ENCODE measurements at regions not wholly inside any gene's neighbourhood (a gene's known extent, or its start where the extent isn't known, plus 50 kb on each side); places are given as distances from the start of the nearest gene placed in this dataset.

DNA sequence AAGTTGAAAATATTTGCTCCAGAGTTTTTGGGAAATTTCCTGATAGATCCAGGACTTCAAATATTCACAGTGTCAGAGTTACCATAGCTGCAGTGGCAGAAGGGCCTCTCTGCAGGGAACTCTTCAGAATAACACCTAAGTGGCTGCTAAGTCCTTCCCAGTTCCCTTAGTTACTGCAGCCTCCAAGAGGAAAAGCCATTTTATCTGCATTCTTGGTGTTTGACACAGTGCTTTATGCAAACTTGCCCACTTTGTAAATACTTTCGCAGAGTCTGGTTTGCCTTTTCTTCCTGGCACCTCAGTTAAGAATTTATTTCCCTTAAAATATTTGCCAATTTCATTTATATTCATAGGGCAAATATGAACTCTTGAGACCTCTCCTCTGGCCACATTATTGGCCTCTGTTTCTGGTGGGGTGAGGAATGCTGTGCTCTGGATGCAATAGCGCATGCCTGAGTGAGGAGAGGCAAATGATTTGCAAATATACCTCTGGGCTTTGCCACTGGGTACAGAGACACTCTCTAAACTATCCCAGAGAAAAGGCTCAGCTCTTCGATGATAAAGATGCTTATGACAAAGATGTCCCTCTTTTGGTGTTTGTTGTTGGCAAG lies 566.3 kb upstream of the NR3C2 start:
- no peak overlapping the region for H3K4me3 ChIP-seq (ENCODE audit: low read depth, low read length)
- DNase-seq (ENCODE audit: low read depth) = no peak
- TF ChIP-seq, protein P1, sequence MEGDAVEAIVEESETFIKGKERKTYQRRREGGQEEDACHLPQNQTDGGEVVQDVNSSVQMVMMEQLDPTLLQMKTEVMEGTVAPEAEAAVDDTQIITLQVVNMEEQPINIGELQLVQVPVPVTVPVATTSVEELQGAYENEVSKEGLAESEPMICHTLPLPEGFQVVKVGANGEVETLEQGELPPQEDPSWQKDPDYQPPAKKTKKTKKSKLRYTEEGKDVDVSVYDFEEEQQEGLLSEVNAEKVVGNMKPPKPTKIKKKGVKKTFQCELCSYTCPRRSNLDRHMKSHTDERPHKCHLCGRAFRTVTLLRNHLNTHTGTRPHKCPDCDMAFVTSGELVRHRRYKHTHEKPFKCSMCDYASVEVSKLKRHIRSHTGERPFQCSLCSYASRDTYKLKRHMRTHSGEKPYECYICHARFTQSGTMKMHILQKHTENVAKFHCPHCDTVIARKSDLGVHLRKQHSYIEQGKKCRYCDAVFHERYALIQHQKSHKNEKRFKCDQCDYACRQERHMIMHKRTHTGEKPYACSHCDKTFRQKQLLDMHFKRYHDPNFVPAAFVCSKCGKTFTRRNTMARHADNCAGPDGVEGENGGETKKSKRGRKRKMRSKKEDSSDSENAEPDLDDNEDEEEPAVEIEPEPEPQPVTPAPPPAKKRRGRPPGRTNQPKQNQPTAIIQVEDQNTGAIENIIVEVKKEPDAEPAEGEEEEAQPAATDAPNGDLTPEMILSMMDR (IDR thresholded peaks at IDR 0.05; ENCODE audit: low read depth, low read length, missing control alignments) = no peak

DNA sequence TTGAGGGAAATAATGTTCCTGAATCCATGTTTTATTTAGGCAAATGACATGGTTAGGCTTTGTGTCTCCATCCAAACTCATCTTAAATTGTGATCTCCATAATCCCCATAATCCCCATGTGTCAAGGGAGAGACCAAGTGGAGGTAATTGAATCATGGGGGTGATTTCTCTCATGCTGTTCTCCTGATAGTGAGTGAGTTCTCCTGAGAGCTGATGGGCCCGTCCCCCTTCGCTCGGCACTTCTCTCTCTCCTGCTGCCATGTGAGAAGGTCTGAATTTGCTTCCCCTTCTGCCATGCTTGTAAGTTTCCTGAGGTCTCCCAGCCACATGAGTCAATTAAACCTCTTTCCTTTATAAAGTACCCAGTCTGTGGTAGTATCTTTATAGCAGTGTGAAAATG lies 563.0 kb upstream of the NR3C2 start:
- TF ChIP-seq, protein P1 (IDR thresholded peaks at IDR 0.05; ENCODE audit: low read depth, low read length, missing control alignments) = no peak
- no peak overlapping the region for H3K4me3 ChIP-seq (ENCODE audit: low read depth, low read length)
- no peak for DNase-seq (ENCODE audit: low read depth)

DNA sequence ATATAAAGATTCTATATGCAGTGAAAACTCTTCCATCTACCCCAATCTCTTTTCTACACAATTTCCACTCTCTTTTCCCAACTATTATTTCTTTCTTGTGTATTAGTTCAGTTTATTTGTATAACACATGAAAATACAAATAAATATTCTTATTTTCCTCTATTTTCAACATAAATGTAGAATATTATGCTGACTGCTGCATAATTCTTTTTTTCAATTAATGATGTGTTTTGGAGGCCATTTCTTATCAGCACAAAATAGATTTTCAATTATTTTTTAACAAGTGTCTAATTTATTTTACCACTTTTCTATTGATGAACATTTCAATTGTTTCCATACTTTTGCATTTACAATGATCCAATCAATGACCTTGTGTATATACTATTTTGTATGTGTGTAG lies 557.7 kb upstream of the NR3C2 start:
- H3K4me3 ChIP-seq (ENCODE audit: low read depth, low read length) = no peak overlapping the region
- no peak for DNase-seq (ENCODE audit: low read depth)
- TF ChIP-seq, protein P1 (IDR thresholded peaks at IDR 0.05; ENCODE audit: low read depth, low read length, missing control alignments) = no peak

DNA sequence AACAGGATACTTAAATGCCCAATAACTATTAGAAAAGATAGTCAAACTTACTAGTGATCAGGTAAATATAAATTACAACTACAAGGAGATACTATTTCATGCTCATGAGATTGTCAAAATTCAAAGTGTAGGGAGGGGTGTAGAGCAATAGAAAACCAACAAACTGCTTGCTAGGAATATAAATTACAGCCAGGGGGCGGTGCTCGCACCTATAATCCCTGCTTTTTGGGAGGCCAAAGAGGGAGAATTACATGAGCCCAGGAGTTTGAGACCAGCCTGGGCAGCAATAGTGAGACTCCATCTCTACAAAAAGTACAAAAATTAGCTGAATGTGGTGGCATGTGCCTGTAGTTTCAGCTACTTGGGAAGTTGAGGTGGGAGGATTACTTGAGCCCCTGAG lies 556.5 kb upstream of the NR3C2 start:
- DNase-seq (ENCODE audit: low read depth) = no peak
- no peak overlapping the region for H3K4me3 ChIP-seq (ENCODE audit: low read depth, low read length)
- TF ChIP-seq, protein P1 (IDR thresholded peaks at IDR 0.05; ENCODE audit: low read depth, low read length, missing control alignments) = peak; percentile 22

DNA sequence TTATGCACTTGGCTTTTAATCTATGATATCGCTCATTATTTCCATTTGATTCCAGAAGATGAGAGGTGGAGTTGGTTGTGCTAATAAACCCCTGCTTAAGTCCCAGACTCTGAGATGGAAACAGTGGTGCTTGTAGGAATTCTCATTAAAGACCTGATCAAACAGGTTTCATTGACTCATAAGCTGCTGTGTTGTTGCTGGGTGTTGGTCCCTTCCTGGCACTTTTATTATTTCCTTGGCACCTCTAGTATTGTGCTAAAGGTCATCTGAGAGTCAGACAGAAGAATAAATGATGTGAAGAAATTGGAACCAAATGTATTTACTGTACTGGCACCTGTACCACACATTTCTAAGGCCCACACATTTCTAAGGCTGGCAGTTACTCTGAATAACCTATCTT lies 544.7 kb upstream of the NR3C2 start:
- H3K4me3 ChIP-seq (ENCODE audit: low read depth, low read length) = no peak overlapping the region
- no peak for DNase-seq (ENCODE audit: low read depth)
- TF ChIP-seq, protein P1 (IDR thresholded peaks at IDR 0.05; ENCODE audit: low read depth, low read length, missing control alignments) = no peak

GRCh38 chr4:148984951-148985350 lies 542.7 kb upstream of the NR3C2 start:
- DNase-seq (ENCODE audit: low read depth) = no peak
- no peak overlapping the region for H3K4me3 ChIP-seq (ENCODE audit: low read depth, low read length)
- TF ChIP-seq, protein P1 (IDR thresholded peaks at IDR 0.05; ENCODE audit: low read depth, low read length, missing control alignments) = no peak

GRCh38 chr4:148982200-148982599 lies 540.0 kb upstream of the NR3C2 start:
- TF ChIP-seq, protein P1 (IDR thresholded peaks at IDR 0.05; ENCODE audit: low read depth, low read length, missing control alignments) = no peak
- DNase-seq (ENCODE audit: low read depth) = no peak
- no peak overlapping the region for H3K4me3 ChIP-seq (ENCODE audit: low read depth, low read length)
